Skin of body (tissue), 1 donor: ENCODE measurements at regions not wholly inside any gene's neighbourhood (a gene's known extent, or its start where the extent isn't known, plus 50 kb on each side); places are given as distances from the start of the nearest gene placed in this dataset.

Experiments used
- DNase-seq: peaks from one replicate; lab custom pipeline; 2025; lab: John Stamatoyannopoulos, UW

GRCh38 chr1:117260761-117261423, 50.2 kb upstream of the VTCN1 start:
- peak; percentile 7 for DNase-seq
